Caco-2 (cell line): ENCODE measurements at regions not wholly inside any gene's neighbourhood (a gene's known extent, or its start where the extent isn't known, plus 50 kb on each side); places are given as distances from the start of the nearest gene placed in this dataset.

Experiments used
- BruUV-seq: library from RNA; stranded (reverse); fragments of 400-500 nt; replicated peaks from 2 replicates; lab custom pipeline; 2021; lab: Mats Ljungman, UMichigan
- CTCF ChIA-PET: fragments of 300-600 bp; sonication (Branson Sonifier 250); formaldehyde crosslinking; loops from one replicate; lab custom pipeline; 2022; ENCODE audit warnings: antibody characterized with exemption; lab: Charles Lee
- POLR2A ChIA-PET: fragments of 300-600 bp; sonication (Branson Sonifier 250); formaldehyde crosslinking; loops from one replicate; lab custom pipeline; 2022; ENCODE audit warnings: antibody characterized with exemption; lab: Charles Lee
- DNase-seq, 2 experiments: peaks; one replicate each; pipeline versions ENCODE4 v3.0.0 to v3.0.0-alpha.2; 2020 to 2022
- H3K27me3 ChIP-seq: replicated peaks from 2 replicates; pipeline ENCODE4 v1.6.0; 2011; ENCODE audit warnings: low read length; ENCODE audit not compliant: control insufficient read depth, insufficient read depth
- H3K36me3 ChIP-seq: 2 replicates; pipeline ENCODE4 v1.5.1; 2011; ENCODE audit warnings: low read length; ENCODE audit not compliant: control insufficient read depth, insufficient read depth
- H3K4me1 ChIP-seq: fragments of 250-450 bp; sonication (Bioruptor Pico); 2 replicates; pipeline ENCODE4 v1.5.1; 2020; ENCODE audit warnings: mild to moderate bottlenecking
- H3K4me3 ChIP-seq: 2 replicates; pipeline ENCODE4 v1.5.1; 2011; ENCODE audit warnings: low read depth, mild to moderate bottlenecking, control low read depth, low read length
- H3K9me3 ChIP-seq: fragments of 250-450 bp; sonication (Bioruptor Pico); 2 replicates; pipeline ENCODE4 v1.5.1; 2020; ENCODE audit warnings: mild to moderate bottlenecking, moderate library complexity
- H3K27ac Mint-ChIP-seq: one replicate; pipeline ENCODE4 v1.8.0; 2022; ENCODE audit warnings: mixed read lengths; ENCODE audit not compliant: unreplicated experiment
- H3K27me3 Mint-ChIP-seq: one replicate; pipeline ENCODE4 v1.8.0; 2022; ENCODE audit warnings: mixed read lengths; ENCODE audit not compliant: insufficient read depth, unreplicated experiment
- H3K36me3 Mint-ChIP-seq: one replicate; pipeline ENCODE4 v1.8.0; 2022; ENCODE audit warnings: mild to moderate bottlenecking, mixed read lengths; ENCODE audit not compliant: insufficient read depth, unreplicated experiment
- H3K4me1 Mint-ChIP-seq: one replicate; pipeline ENCODE4 v1.8.0; 2022; ENCODE audit warnings: low read depth, mixed read lengths; ENCODE audit not compliant: unreplicated experiment
- H3K4me3 Mint-ChIP-seq: one replicate; pipeline ENCODE4 v1.8.0; 2022; ENCODE audit warnings: mild to moderate bottlenecking, moderate library complexity, mixed read lengths; ENCODE audit not compliant: unreplicated experiment
- H3K9me3 Mint-ChIP-seq: one replicate; pipeline ENCODE4 v1.8.0; 2022; ENCODE audit warnings: mixed read lengths; ENCODE audit not compliant: unreplicated experiment
- CTCF ChIP-seq, 2 experiments: fragments of 200-600 bp in 1 of 2; IDR thresholded peaks; 1 replicate in 1 of 2; 2 replicates in 1 of 2; pipeline versions ENCODE4 v1.5.1 to v1.8.0; 2011 to 2022; ENCODE audit warnings: antibody characterized with exemption in 1 of 2, control low read depth in 1 of 2, inconsistent platforms in 1 of 2, low read depth in 1 of 2, low read length in 1 of 2, mild to moderate bottlenecking in 1 of 2, moderate library complexity in 1 of 2; ENCODE audit not compliant: insufficient read depth in 1 of 2, severe bottlenecking in 1 of 2, unreplicated experiment in 1 of 2
- intact Hi-C: fragments of 100-400 bp; cut with micrococcal nuclease; formaldehyde crosslinking; loops from one replicate; pipeline ENCODE4 v1.10.0; 2022; ENCODE audit not compliant: unreplicated experiment

GRCh38 chr7:42511027-42511426, 274.0 kb upstream of the GLI3 start:
- H3K36me3 ChIP-seq = no peaks in the 10 kb centered on the region
- no peaks in the 10 kb centered on the region for H3K9me3 Mint-ChIP-seq

DNA sequence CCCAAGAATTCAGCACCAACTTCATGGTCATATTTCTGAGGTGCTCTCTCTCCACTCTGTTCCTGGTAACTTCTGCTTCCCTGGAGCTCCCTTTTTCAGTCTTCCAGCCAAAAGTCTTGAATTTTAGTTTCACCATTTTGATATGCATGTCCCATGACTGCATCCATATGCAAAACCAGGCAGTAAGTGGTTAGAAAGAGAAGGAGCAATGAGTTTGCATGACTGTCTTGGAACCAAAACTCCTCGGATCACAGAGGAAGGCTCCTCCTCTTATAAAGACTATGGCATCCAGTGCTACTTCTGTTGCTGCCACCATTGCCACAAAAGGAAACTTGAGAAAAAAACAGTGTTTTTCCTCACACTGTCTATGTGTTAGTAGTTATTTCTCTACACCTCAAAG, 269.1 kb upstream of the GLI3 start:
- ChIA-PET POLR2A (no interaction called here), CTCF (no interaction called here)
- Histone ChIP-seq H3K27me3 (no peaks in the 10 kb centered on the region), H3K9me3 (no peaks in the 10 kb centered on the region), H3K36me3 (no peaks in the 10 kb centered on the region), H3K4me3 (no peak overlapping the region), H3K4me1 (no peaks in the 10 kb centered on the region)
- BruUV-seq = no TSS peak
- H3K9me3 Mint-ChIP-seq = no peaks in the 10 kb centered on the region
- intact Hi-C loops = no loop called here
- no peak overlapping the region for H3K4me3 Mint-ChIP-seq
- DNase-seq = no peak
- H3K27ac Mint-ChIP-seq = no peak overlapping the region
- no peaks in the 10 kb centered on the region for H3K4me1 Mint-ChIP-seq
- TF ChIP-seq CTCF (IDR thresholded peaks at IDR 0.05; ENCODE audit: insufficient read depth in 1 of 2, low read depth in 1 of 2, low read length in 1 of 2, severe bottlenecking in 1 of 2, unreplicated experiment in 1 of 2) = no peak
- no peaks in the 10 kb centered on the region for H3K36me3 Mint-ChIP-seq
- H3K27me3 Mint-ChIP-seq = no peaks in the 10 kb centered on the region

More at GRCh38 chr7:42511027-42511426, 274.0 kb upstream of the GLI3 start:
- DNase-seq = no peak
- no TSS peak for BruUV-seq
- Histone ChIP-seq H3K4me3 (no peak overlapping the region), H3K4me1 (no peaks in the 10 kb centered on the region), H3K27me3 (no peaks in the 10 kb centered on the region), H3K9me3 (no peaks in the 10 kb centered on the region)
- Mint-ChIP-seq H3K4me3 (no peak overlapping the region), H3K4me1 (no peaks in the 10 kb centered on the region), H3K27ac (no peak overlapping the region), H3K27me3 (no peaks in the 10 kb centered on the region), H3K36me3 (no peaks in the 10 kb centered on the region)
- ChIA-PET CTCF (no interaction called here), POLR2A (no interaction called here)
- no peak for TF ChIP-seq CTCF (IDR thresholded peaks at IDR 0.05; ENCODE audit: insufficient read depth in 1 of 2, low read depth in 1 of 2, low read length in 1 of 2, severe bottlenecking in 1 of 2, unreplicated experiment in 1 of 2)
- intact Hi-C loops = no loop called here

DNA sequence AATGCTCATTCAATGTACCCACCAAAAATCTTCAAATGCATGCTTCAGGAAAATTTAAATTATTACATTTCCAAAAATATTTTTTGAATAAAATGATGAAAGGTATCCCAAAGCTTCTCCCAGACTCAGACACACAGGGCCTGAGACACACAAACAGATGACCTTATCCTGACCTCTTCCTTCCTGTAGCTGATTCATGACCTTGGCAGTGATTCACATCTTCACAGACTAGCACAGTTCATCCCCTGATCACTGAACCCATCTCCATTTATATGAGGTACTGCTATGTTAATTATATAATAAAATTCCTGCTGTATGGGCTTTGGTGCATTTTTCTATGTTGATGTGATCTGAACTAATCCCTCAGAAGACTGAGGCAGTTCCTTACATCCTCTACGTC, 265.0 kb upstream of the GLI3 start:
- TF ChIP-seq CTCF (IDR thresholded peaks at IDR 0.05; ENCODE audit: insufficient read depth in 1 of 2, low read depth in 1 of 2, low read length in 1 of 2, severe bottlenecking in 1 of 2, unreplicated experiment in 1 of 2) = no peak
- Histone ChIP-seq H3K4me3 (no peak overlapping the region), H3K4me1 (no peaks in the 10 kb centered on the region), H3K36me3 (no peaks in the 10 kb centered on the region), H3K9me3 (no peaks in the 10 kb centered on the region), H3K27me3 (no peaks in the 10 kb centered on the region)
- CTCF ChIA-PET = no interaction called here
- Mint-ChIP-seq H3K36me3 (no peaks in the 10 kb centered on the region), H3K27me3 (no peaks in the 10 kb centered on the region), H3K9me3 (no peaks in the 10 kb centered on the region), H3K4me1 (no peaks in the 10 kb centered on the region), H3K4me3 (no peak overlapping the region), H3K27ac (no peak overlapping the region)
- no peak for DNase-seq
- POLR2A ChIA-PET = no interaction called here
- no TSS peak for BruUV-seq
- intact Hi-C loops = no loop called here
